SK-N-DZ (cell line): ENCODE measurements at regions not wholly inside any gene's neighbourhood (a gene's known extent, or its start where the extent isn't known, plus 50 kb on each side); places are given as distances from the start of the nearest gene placed in this dataset.
"Not testable (repeated sequence)": the region's sequence is repeated elsewhere in the genome, so short reads cannot be mapped to it uniquely, and the experiment has no call there.

Experiments
- DNase-seq: peaks from one replicate; pipeline ENCODE4 v3.0.0-alpha.2; 2015; ENCODE audit warnings: low spot score

GRCh38 chr10:55750458-55750857 lies 610.6 kb downstream of the ZWINT start:
- no peak for DNase-seq

DNA sequence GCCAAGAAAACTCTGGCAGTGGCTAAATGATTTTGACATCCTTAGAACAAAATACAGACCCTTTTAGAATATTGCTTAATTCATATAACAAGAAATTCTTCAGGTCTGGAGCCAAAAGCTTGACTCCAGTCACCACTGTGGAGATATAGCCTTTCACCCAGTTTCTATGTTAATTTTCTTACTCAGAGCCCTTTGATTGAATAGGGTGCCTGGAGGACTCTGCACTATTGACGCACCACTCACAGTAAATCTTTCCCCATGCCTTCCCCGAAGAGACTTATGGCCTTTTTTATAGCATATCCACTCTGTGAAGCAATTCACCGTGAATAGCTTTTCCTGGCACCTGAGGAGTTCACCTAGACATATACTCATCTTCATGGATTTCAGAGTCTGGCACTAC lies 613.8 kb downstream of the ZWINT start:
- DNase-seq = no peak

DNA sequence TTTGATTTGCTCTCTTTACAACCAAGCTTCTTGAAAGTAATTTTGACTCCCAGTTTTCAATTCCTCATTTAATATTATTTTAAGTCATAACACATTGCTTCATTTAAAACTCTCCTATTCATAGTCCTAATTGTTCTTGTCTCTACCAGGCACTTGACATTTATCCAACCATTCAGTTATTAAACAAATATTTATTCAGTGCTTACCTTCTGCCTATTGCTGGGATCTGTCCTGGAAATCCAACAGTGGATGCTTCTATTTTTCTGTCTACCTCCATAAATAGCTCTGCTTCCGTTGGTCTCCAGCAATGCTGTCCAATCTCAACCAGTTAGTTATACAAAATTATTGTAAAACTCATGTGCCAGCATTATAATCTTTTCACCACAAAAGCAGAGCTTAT lies 615.1 kb downstream of the ZWINT start:
- no peak for DNase-seq

DNA sequence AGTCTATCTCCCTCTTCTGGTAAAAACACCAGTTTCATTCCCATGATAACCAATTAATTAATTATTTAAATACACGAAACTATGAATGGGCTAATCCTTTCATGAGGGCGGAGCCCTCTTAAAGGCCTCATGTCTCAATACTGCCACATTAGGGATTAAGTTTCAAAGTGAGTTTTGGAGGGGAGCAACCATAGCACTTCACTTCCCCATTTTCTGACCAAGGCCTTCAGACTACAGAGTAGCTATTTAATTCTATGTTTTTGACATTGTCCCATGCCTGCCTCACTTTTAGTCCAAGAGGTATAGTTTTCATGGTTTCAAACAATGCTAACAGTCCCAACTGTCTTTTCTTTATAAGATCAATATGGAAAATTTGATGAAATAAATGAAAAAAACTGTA lies 618.6 kb downstream of the ZWINT start:
- no peak for DNase-seq

- DNase-seq = peak; percentile 35
These were observed 620.3 kb downstream of the ZWINT start for GRCh38 chr10:55740767-55741166.

GRCh38 chr10:55740110-55740509 lies 620.9 kb downstream of the ZWINT start:
- no peak for DNase-seq

- no peak for DNase-seq
These were observed 626.9 kb downstream of the ZWINT start for GRCh38 chr10:55734112-55734511.

GRCh38 chr10:55704950-55705349 lies 656.1 kb downstream of the ZWINT start:
- DNase-seq = no peak

DNA sequence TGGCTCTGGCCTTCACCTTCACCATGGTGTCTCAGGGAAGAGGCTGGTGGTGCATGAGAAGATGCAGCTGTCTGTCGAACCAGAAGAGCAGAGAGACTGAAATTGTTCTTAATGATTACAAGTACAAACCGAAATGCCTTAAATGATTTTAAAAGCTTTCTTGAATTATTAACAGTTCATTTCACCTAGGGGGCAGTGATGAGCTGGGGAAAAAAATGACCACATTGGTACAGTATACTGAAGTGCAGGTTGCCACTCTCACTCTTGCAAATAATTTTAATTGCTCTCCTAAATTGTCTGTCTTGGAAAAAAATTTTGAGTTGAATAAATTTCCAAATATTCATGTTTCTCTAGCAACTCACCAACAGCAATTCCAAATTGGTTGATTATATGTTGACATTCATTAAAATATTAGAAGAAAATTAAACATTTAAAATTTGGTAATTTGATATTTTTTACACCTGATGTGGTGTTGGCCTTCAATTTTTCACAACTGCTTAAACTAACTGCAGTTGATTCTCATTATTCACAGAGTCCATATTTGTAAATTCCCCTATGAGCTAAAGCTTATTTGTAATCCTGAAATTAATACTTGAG lies 692.6 kb downstream of the ZWINT start:
- DNase-seq = peak; percentile 11

DNA sequence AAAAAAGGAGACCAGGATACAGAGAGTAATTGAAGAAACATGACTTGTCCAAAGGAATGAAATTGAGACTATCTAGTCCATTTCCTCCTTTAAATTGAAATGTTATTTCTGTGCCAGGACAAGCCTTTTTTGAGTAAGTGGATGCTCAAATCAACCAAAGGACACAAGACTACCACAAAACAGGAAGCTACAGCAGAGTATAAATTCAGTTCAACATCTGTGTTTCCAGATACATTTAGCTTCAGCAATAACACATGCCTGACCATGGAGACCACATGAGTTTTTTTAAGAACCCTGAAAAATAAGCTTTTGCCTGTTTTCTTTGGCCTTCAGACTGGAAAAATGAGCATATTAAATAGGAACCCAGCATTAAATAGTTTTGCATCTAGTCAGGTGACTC lies 707.5 kb downstream of the ZWINT start:
- no peak for DNase-seq

DNA sequence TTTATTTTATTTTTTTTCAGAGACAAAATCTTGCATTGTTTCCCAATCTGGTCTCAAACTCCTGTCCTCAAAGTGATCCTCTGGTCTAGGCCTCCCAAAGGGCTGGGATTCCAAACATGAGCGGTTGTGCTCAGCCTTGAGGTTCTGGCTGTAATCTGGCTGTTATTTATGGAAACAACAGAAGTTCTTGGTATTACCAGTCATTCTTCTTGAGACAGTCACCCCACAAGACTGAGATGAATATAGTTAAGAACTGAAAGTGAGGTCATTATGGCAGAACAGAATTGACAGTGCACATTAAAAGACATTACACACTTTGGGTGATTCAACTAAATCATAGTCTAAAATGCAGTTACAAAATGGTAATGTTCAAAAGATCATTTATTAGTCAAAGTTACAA lies 719.5 kb downstream of the ZWINT start:
- DNase-seq = no peak

- DNase-seq = peak; percentile 84
These were observed 729.9 kb downstream of the ZWINT start for GRCh38 chr10:55631071-55631654.

DNA sequence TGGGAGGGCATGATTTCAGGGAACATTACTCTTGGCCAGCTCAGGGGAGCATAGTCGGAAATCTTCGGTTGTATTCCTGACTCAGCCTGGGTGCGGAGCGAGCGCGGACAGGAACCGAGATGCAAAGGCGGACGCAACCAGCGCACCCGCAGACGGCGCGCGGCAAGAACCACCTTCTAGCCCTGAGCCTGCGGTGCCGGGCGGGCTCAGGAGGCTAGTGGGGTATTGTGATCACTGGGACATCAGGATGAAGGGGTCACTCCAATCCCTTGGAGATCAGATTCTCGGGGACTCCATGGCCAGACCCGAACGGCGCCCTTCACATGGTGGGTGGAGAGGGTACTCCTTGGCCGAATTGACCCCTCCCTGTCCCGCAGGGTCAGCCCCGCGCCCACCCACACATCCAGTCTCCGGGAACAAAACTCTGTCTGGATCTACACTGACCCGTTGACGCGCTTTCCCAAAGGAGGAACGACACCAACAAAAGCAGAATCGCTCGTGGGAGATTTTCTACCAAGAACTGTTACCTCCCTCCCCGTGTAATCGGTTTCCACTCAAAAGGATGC lies 730.5 kb downstream of the ZWINT start:
- DNase-seq = peak; percentile 43

DNA sequence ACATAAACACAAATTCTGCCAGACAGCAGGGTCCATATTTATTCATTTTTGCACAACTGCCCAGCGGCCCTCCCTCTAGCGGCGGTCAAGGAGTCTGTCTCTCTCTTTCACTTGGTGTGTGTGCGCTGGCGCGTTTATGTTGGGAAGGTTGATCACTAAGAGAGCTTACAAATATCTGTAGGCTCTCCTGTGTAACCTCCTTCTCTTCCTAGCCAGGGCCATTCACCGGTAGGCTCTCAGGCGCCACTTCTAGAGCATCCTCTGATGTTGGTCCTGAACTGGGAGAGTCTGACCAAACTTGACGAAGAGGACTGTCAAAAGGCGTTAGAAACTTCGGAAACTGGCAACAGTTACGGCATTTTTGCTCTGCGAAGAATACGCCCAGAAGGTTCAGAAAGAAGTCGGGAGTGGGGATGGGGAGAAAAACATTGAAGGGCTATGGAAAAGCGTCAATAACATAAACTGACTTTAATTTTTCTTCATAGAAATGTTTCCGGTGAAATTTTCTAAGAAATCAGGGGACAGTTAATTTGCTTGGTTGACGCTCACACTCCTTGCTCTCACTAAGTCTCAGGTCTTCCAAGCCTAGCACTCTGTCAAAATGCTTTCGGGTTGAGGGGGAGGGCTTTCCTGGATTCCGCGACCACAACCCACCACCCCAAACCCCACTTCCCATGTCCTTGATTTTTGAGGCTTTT lies 731.1 kb downstream of the ZWINT start:
- DNase-seq = peak; percentile 86

DNA sequence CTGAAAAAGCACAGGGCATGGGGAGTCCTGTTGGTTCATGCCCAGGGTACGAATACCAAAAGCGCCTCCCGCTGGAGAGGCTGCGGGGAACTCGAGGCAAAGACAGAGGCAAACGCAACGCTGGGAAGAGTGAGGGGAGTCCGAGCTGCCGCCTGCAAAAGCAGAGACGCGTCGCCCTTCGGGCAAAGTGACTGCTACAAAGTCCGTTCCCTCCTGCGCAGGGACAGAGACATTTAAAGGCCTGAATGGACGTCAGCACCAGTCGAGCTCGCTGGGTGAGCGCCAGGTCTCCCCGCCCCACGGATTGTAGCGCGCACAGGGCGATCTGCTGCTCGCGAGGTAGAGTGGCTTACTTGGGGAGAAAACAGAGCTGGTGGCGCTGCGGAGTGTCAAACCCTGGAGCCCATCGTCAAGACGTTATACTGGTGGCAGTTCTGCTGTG lies 732.8 kb downstream of the ZWINT start:
- peak; percentile 85 for DNase-seq

- DNase-seq = peak; percentile 58
These were observed 733.5 kb downstream of the ZWINT start for GRCh38 chr10:55627501-55628051.

- peak; percentile 52 for DNase-seq
These were observed 759.2 kb downstream of the ZWINT start for GRCh38 chr10:55601690-55602478.

GRCh38 chr10:55551603-55552002 lies 750.6 kb upstream of the PCDH15 start:
- DNase-seq = no peak

- DNase-seq = no peak
These were observed 749.2 kb upstream of the PCDH15 start for GRCh38 chr10:55550236-55550635.

GRCh38 chr10:55537497-55537896 lies 736.5 kb upstream of the PCDH15 start:
- not testable (repeated sequence) for DNase-seq

DNA sequence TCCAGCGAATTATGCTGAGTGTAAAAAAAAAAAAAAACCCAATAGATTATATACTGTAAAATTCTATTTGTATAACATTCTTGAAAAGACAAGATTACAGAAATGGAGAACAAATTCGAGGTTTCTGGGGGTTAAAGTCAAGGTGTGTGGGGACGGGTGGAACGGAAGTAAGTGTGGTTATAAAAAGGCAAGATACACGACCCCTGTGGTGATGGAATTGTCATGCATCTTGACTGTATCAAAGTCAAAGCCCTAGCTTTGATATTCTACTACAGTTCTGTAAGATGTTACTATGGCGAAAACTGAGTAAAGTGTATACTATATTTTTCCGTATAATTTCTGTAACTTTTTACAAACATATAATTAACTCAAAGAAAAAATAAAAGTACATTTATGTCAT lies 718.2 kb upstream of the PCDH15 start:
- peak; percentile 27 for DNase-seq

DNA sequence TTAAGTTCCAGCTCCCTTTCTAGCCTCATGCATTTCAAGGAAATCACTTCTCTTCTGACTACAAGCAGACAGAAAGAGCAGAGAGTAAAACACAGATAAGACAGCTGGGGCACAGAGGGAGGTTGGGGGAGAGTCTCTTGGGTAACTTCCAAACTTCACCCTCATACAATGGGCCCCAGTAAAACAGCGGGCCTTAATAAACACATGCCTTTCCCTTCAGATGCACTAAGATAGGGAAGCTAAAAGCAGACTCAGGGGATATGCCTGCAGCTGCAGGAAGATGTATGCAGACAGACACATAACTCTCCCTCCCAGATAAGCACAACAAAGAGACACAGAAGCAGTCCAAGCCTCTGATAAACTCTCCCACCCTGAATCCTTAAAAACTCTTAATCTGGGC lies 717.4 kb upstream of the PCDH15 start:
- peak; percentile 69 for DNase-seq
